GM06990 (cell line): ENCODE measurements at regions not wholly inside any gene's neighbourhood (a gene's known extent, or its start where the extent isn't known, plus 50 kb on each side); places are given as distances from the start of the nearest gene placed in this dataset.
"Not testable (repeated sequence)": the region's sequence is repeated elsewhere in the genome, so short reads cannot be mapped to it uniquely, and the experiment has no call there.

Experiments used
- DNase-seq: peaks from one replicate; pipeline ENCODE4 v3.0.0-alpha.2; 2011; ENCODE audit not compliant: insufficient read length; ENCODE audit errors: extremely low read depth
- H3K27me3 ChIP-seq: replicated peaks from 2 replicates; pipeline ENCODE4 v1.6.0; 2011; ENCODE audit warnings: low read length; ENCODE audit not compliant: control insufficient read depth, insufficient read depth
- H3K36me3 ChIP-seq: 2 replicates; pipeline ENCODE4 v1.5.1; 2011; ENCODE audit warnings: low read length; ENCODE audit not compliant: control insufficient read depth, insufficient read depth
- H3K4me3 ChIP-seq: replicated peaks from 2 replicates; pipeline ENCODE4 v1.5.1; 2011; ENCODE audit warnings: low read depth, mild to moderate bottlenecking, control low read depth, low read length
- CTCF ChIP-seq: IDR thresholded peaks from 2 replicates; pipeline ENCODE4 v1.5.1; 2011; ENCODE audit warnings: low read length, control low read depth, mild to moderate bottlenecking, inconsistent platforms; ENCODE audit not compliant: insufficient read depth, poor library complexity, severe bottlenecking

GRCh38 chr2:109719871-109720270, 74.2 kb upstream of the RGPD5 start:
- H3K27me3 ChIP-seq: no peaks in the 10 kb centered on the region
- H3K36me3 ChIP-seq: no peaks in the 10 kb centered on the region
- no peak for DNase-seq
- TF ChIP-seq CTCF: no peak
- H3K4me3 ChIP-seq: no peak overlapping the region

GRCh38 chr2:109720380-109721106, 73.6 kb upstream of the RGPD5 start:
- no peak overlapping the region for H3K4me3 ChIP-seq
- H3K36me3 ChIP-seq: no peaks in the 10 kb centered on the region
- H3K27me3 ChIP-seq: no peaks in the 10 kb centered on the region
- no peak for TF ChIP-seq CTCF
- DNase-seq: no peak

- Histone ChIP-seq H3K27me3 (no peaks in the 10 kb centered on the region), H3K4me3 (no peak overlapping the region), H3K36me3 (no peaks in the 10 kb centered on the region)
- no peak for DNase-seq
- TF ChIP-seq CTCF: no peak
Measured at GRCh38 chr2:109721135-109721534, 73.0 kb upstream of the RGPD5 start.

GRCh38 chr2:109721626-109722025, 72.5 kb upstream of the RGPD5 start:
- no peak overlapping the region for H3K4me3 ChIP-seq
- TF ChIP-seq CTCF: no peak
- DNase-seq: no peak
- no peaks in the 10 kb centered on the region for H3K27me3 ChIP-seq
- H3K36me3 ChIP-seq: no peaks in the 10 kb centered on the region

GRCh38 chr2:109722026-109722425, 72.1 kb upstream of the RGPD5 start:
- Histone ChIP-seq H3K36me3 (no peaks in the 10 kb centered on the region), H3K27me3 (no peaks in the 10 kb centered on the region), H3K4me3 (no peak overlapping the region)
- DNase-seq: no peak
- TF ChIP-seq CTCF: no peak

- not testable (repeated sequence) for DNase-seq, H3K36me3 ChIP-seq, H3K27me3 ChIP-seq, H3K4me3 ChIP-seq
Measured at GRCh38 chr2:109722640-109723039, 71.5 kb upstream of the RGPD5 start.

GRCh38 chr2:109723153-109723552, 71.0 kb upstream of the RGPD5 start:
- not testable (repeated sequence) for H3K36me3 ChIP-seq

More at GRCh38 chr2:109723153-109723552, 71.0 kb upstream of the RGPD5 start:
- not testable (repeated sequence) for DNase-seq, H3K27me3 ChIP-seq, H3K4me3 ChIP-seq
